BLaER1 treated with 17β-estradiol and CSF1 and Interleukin-3, amounts not matched to agents 10 nM and 100 nM (cell line): ENCODE measurements at regions not wholly inside any gene's neighbourhood (a gene's known extent, or its start where the extent isn't known, plus 50 kb on each side); places are given as distances from the start of the nearest gene placed in this dataset.
"Not testable (repeated sequence)": the region's sequence is repeated elsewhere in the genome, so short reads cannot be mapped to it uniquely, and the experiment has no call there.

Experiments
- H3K27ac ChIP-seq, 11 experiments: shearing (Covaris generic); formaldehyde crosslinking; 2 replicates each; pipeline ENCODE4 v1.8.1; 2022
- H3K27me3 ChIP-seq, 11 experiments: shearing (Covaris generic); formaldehyde crosslinking; 2 replicates each; pipeline ENCODE4 v1.8.1; 2022
- H3K36me3 ChIP-seq, 11 experiments: shearing (Covaris generic); formaldehyde crosslinking; 2 replicates each; pipeline ENCODE4 v1.8.1; 2022
- H3K4me1 ChIP-seq, 10 experiments: shearing (Covaris generic); formaldehyde crosslinking; 2 replicates each; pipeline ENCODE4 v1.8.1; 2022
- H3K4me2 ChIP-seq, 11 experiments: shearing (Covaris generic); formaldehyde crosslinking; 2 replicates each; pipeline ENCODE4 v1.8.1; 2022
- H3K4me3 ChIP-seq, 10 experiments: shearing (Covaris generic); formaldehyde crosslinking; 2 replicates each; pipeline ENCODE4 v1.8.1; 2022
- H3K9ac ChIP-seq, 11 experiments: shearing (Covaris generic); formaldehyde crosslinking; 2 replicates each; pipeline ENCODE4 v1.8.1; 2022
- H3K9me3 ChIP-seq, 11 experiments: shearing (Covaris generic); formaldehyde crosslinking; replicated peaks in 1 of 11; 2 replicates each; pipeline ENCODE4 v1.8.1; 2022
- H4K20me1 ChIP-seq, 11 experiments: shearing (Covaris generic); formaldehyde crosslinking; 2 replicates each; pipeline ENCODE4 v1.8.1; 2022
- Cebpa-rat ChIP-seq, 11 experiments: shearing (Covaris generic); IDR thresholded peaks; 2 replicates each; pipeline ENCODE4 v1.8.1; 2022

GRCh38 chr3:13140596-13140995 is 67.4 kb upstream of the IQSEC1 start:
- no peak for TF ChIP-seq Cebpa-rat (IDR thresholded peaks at IDR 0.05)
- no peaks in the 10 kb centered on the region; a peak in 2 of 22 replicates for H3K27me3 ChIP-seq
- peaks cover 0 to 54% (median 0%) of the 10 kb centered on the region in 11 experiments; a peak in 7 of 22 replicates for H4K20me1 ChIP-seq
- no peak overlapping the region for H3K27ac ChIP-seq
- no peak overlapping the region for H3K9ac ChIP-seq
- peaks cover 11 to 23% (median 17%) of the 10 kb centered on the region in 10 experiments; a peak in 19 of 20 replicates for H3K4me1 ChIP-seq
- H3K9me3 ChIP-seq = peaks cover 0 to 6% (median 0%) of the 10 kb centered on the region in 11 experiments; a peak in 3 of 22 replicates
- no peaks in the 10 kb centered on the region for H3K36me3 ChIP-seq
- no peak overlapping the region for H3K4me2 ChIP-seq
- H3K4me3 ChIP-seq = no peak overlapping the region

DNA sequence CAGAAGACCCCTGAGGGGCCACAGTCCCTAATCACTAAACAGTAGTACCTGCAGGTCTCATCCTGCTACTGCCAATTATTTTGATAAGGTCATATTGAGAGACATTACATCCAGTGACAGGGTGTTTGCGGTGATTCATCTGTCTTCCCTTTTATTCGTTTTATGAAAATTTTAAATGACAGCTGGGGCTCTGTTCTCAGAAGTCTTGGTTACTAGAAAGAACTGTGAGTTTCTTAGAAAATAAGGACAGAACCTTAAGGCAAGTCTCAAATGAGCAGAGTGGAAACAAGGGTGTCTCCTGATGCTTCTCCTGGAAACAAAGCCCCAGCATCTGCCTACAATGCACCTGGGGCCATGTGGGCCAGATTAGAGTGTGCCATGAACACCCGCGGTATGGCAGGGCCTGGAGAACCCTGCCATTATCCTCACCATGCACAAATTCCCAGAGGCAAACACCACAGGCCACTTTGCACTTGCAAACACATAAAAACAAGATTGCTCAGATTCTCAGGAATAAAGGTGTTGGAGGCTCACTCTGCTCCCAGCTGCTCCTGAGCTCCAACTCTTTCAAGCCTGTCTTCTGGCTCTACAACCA is 66.3 kb upstream of the IQSEC1 start:
- peaks cover 0 to 58% (median 0%) of the 10 kb centered on the region in 11 experiments; a peak in 7 of 22 replicates for H4K20me1 ChIP-seq
- H3K4me3 ChIP-seq = no peak overlapping the region
- H3K4me1 ChIP-seq = peaks cover 9 to 15% (median 12%) of the 10 kb centered on the region in 10 experiments; a peak in 19 of 20 replicates
- no peak for TF ChIP-seq Cebpa-rat (IDR thresholded peaks at IDR 0.05)
- no peaks in the 10 kb centered on the region for H3K36me3 ChIP-seq
- no peaks in the 10 kb centered on the region for H3K9me3 ChIP-seq
- no peak overlapping the region for H3K27ac ChIP-seq
- no peaks in the 10 kb centered on the region; a peak in 2 of 22 replicates for H3K27me3 ChIP-seq
- H3K4me2 ChIP-seq = no peak overlapping the region
- H3K9ac ChIP-seq = no peak overlapping the region

DNA sequence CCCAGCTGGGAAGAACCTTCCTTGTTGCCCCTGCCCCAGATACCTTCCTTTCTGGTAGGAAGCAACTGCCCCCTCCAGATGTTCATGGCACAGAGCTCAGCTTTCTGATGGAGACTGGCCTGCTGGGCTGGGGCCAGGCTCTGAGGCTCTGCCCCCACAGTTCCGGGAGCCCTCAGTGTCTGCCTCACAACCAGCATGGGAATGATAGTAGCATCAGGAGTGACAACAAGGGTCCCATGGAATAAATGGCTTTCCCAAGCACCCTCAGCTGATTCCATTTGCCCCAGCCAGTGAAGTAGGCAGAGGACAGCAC is 65.6 kb upstream of the IQSEC1 start:
- no peak overlapping the region for H3K4me3 ChIP-seq
- no peaks in the 10 kb centered on the region for H3K27me3 ChIP-seq
- no peak overlapping the region for H3K9ac ChIP-seq
- no peak overlapping the region for H3K4me2 ChIP-seq
- no peaks in the 10 kb centered on the region for H3K9me3 ChIP-seq
- H4K20me1 ChIP-seq = peaks cover 0 to 59% (median 0%) of the 10 kb centered on the region in 11 experiments; a peak in 5 of 22 replicates
- no peak overlapping the region for H3K27ac ChIP-seq
- H3K36me3 ChIP-seq = no peaks in the 10 kb centered on the region
- H3K4me1 ChIP-seq = peaks cover 2 to 7% (median 5%) of the 10 kb centered on the region in 10 experiments; a peak in 19 of 20 replicates
- TF ChIP-seq Cebpa-rat (IDR thresholded peaks at IDR 0.05) = no peak

GRCh38 chr3:13137941-13138832 is 65.0 kb upstream of the IQSEC1 start:
- H3K27ac ChIP-seq = no peak overlapping the region
- peaks cover 0 to 6% (median 2%) of the 10 kb centered on the region in 10 experiments; a peak in 10 of 20 replicates for H3K4me1 ChIP-seq
- H3K36me3 ChIP-seq = no peaks in the 10 kb centered on the region
- no peak overlapping the region for H3K4me3 ChIP-seq
- H3K9ac ChIP-seq = no peak overlapping the region
- peaks cover 0 to 54% (median 0%) of the 10 kb centered on the region in 11 experiments; a peak in 5 of 22 replicates for H4K20me1 ChIP-seq
- H3K27me3 ChIP-seq = no peaks in the 10 kb centered on the region
- H3K9me3 ChIP-seq = no peaks in the 10 kb centered on the region
- TF ChIP-seq Cebpa-rat (IDR thresholded peaks at IDR 0.05) = no peak
- H3K4me2 ChIP-seq = no peak overlapping the region

DNA sequence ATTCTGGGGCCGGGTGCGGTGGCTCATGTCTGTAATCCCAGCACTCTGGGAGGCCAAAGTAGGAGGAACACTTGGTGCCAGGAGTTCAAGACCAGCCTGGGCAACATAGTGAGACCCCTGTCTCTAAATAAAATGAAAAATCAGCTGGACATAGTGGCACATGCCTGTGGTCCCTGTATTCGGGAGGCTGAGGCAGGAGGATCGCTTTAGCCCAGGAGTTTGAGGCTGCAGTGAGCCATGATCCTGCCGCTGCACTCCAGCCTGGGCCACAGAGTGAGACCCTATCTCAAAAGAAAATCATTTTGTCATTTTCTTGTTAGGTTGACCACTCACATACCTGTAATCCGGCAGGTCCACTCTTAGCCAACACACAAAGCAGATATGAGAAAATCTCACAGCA is 63.6 kb upstream of the IQSEC1 start:
- Histone ChIP-seq H4K20me1 (peaks cover 0 to 45% (median 0%) of the 10 kb centered on the region in 11 experiments; a peak in 5 of 22 replicates), H3K4me1 (peaks cover 0 to 16% (median 8%) of the 10 kb centered on the region in 10 experiments; a peak in 11 of 20 replicates)
- H3K4me2 ChIP-seq, H3K36me3 ChIP-seq, H3K9ac ChIP-seq, H3K9me3 ChIP-seq, H3K4me3 ChIP-seq, H3K27ac ChIP-seq, H3K27me3 ChIP-seq: not testable (repeated sequence)

GRCh38 chr3:13136426-13136825 is 63.2 kb upstream of the IQSEC1 start:
- Histone ChIP-seq H3K36me3 (no peaks in the 10 kb centered on the region), H3K9me3 (no peaks in the 10 kb centered on the region), H3K4me3 (no peak overlapping the region), H3K27me3 (no peaks in the 10 kb centered on the region), H3K27ac (no peak overlapping the region), H3K4me1 (peaks cover 0 to 16% (median 8%) of the 10 kb centered on the region in 10 experiments; a peak in 11 of 20 replicates), H3K4me2 (no peak overlapping the region), H3K9ac (no peak overlapping the region), H4K20me1 (peaks cover 0 to 41% (median 0%) of the 10 kb centered on the region in 11 experiments; a peak in 5 of 22 replicates)
- TF ChIP-seq Cebpa-rat (IDR thresholded peaks at IDR 0.05) = no peak

DNA sequence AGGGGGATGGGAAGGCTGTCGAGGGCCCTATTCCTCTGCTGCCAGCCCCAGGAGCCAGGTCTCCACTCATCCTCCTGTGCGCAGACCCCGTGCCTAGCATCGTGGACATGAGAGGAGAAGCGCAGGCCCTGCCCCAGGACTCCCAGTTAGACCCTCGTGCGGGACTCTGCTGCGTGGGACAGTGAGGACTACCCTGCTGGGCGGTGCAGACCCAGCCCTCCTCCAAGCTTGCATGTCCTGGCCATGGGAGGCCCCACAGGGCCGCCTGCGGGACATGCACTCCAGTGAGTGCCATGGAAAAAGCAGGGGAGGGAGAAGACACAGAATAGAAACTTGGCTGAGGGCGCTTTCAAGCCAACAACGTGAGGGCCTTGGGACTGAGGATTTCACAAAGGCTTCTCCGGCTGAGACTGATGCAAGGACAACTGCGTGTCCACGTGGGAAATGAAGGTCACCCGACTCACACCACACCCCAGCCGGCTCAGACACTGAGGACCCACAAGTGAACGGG is 62.6 kb upstream of the IQSEC1 start:
- Histone ChIP-seq H3K27me3 (no peaks in the 10 kb centered on the region), H3K9me3 (no peaks in the 10 kb centered on the region), H4K20me1 (peaks cover 0 to 36% (median 0%) of the 10 kb centered on the region in 11 experiments; a peak in 5 of 22 replicates), H3K4me3 (no peak overlapping the region), H3K4me1 (peaks cover 0 to 16% (median 8%) of the 10 kb centered on the region in 10 experiments; a peak in 11 of 20 replicates), H3K9ac (no peak overlapping the region), H3K27ac (no peak overlapping the region), H3K4me2 (no peak overlapping the region), H3K36me3 (no peaks in the 10 kb centered on the region)
- no peak for TF ChIP-seq Cebpa-rat (IDR thresholded peaks at IDR 0.05)

DNA sequence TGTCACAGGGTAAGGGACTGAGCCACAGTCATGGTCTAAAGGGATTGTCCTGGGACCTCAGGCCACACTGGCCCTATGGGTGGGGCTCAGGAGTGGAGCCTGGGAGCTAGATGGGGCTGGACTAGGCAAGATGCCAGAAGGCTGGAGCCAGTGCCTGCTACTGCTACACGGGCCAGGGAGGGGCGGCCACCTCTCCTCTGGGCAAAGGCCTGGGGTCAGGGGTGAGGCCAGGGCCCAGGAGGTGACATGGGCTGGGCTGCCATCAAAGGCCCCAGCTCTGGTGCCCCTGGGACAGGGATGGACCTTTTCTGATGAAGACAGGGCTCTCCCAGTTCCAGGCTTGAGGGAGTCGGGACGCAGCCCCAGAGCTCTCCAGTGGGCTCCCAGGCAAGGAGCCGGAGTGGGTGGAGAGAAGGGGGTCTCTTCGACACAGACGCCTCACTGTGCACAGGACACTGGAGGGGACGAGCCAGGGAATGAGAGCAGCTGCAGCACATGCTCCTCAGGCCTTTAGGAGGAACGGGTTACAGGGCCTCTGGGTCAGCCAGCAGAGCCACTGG is 62.1 kb upstream of the IQSEC1 start:
- H4K20me1 ChIP-seq = peaks cover 0 to 31% (median 0%) of the 10 kb centered on the region in 11 experiments; a peak in 4 of 22 replicates
- no peak overlapping the region for H3K9ac ChIP-seq
- H3K9me3 ChIP-seq = no peaks in the 10 kb centered on the region
- H3K27ac ChIP-seq = no peak overlapping the region
- no peaks in the 10 kb centered on the region for H3K27me3 ChIP-seq
- TF ChIP-seq Cebpa-rat (IDR thresholded peaks at IDR 0.05) = no peak
- H3K4me3 ChIP-seq = no peak overlapping the region
- H3K4me1 ChIP-seq = peaks cover 0 to 16% (median 8%) of the 10 kb centered on the region in 10 experiments; a peak in 11 of 20 replicates
- no peak overlapping the region for H3K4me2 ChIP-seq
- no peaks in the 10 kb centered on the region for H3K36me3 ChIP-seq

- no peaks in the 10 kb centered on the region for H3K9me3 ChIP-seq
Measured at GRCh38 chr3:13134879-13135206, 61.6 kb upstream of the IQSEC1 start.

More at GRCh38 chr3:13134879-13135206, 61.6 kb upstream of the IQSEC1 start:
- Histone ChIP-seq H3K4me1 (peaks cover 0 to 16% (median 8%) of the 10 kb centered on the region in 10 experiments; a peak in 11 of 20 replicates), H3K9ac (no peak overlapping the region), H3K27ac (no peak overlapping the region), H3K4me2 (no peak overlapping the region), H3K36me3 (no peaks in the 10 kb centered on the region), H3K27me3 (no peaks in the 10 kb centered on the region), H4K20me1 (peaks cover 0 to 26% (median 0%) of the 10 kb centered on the region in 11 experiments; a peak in 3 of 22 replicates), H3K4me3 (no peak overlapping the region)
- TF ChIP-seq Cebpa-rat (IDR thresholded peaks at IDR 0.05) = no peak
